ENCODE measurements at regions not wholly inside any gene's neighbourhood (a gene's known extent, or its start where the extent isn't known, plus 50 kb on each side); places are given as distances from the start of the nearest gene placed in this dataset.

- no peaks in the 10 kb centered on the region for H3K27me3 ChIP-seq
- no peaks in the 10 kb centered on the region for H3K36me3 ChIP-seq
- 78% methylated on average over 2 of the region's 2 CpGs for WGBS
- H3K9me3 ChIP-seq, result no peaks in the 10 kb centered on the region
- H3K4me3 ChIP-seq, result no peak overlapping the region
- TF ChIP-seq EP300 (IDR thresholded peaks at IDR 0.05), result no peak
- no peak for TF ChIP-seq POLR2AphosphoS5 (IDR thresholded peaks at IDR 0.05)
- TF ChIP-seq POLR2A (IDR thresholded peaks at IDR 0.05), result no peak
- TF ChIP-seq CTCF (IDR thresholded peaks at IDR 0.05), result no peak
- no peak for DNase-seq (ENCODE audit: low spot score in 2 of 2)
- H3K4me1 ChIP-seq, result peaks cover 14% of the 10 kb centered on the region
- H3K27ac ChIP-seq, result no peak overlapping the region
These were observed 339.9 kb downstream of the ARL4A start for GRCh38 chr7:13027321-13027720.

- 59% methylated on average over 4 of the region's 4 CpGs for WGBS
- H3K4me3 ChIP-seq, result no peak overlapping the region
- peak overlapping the region; percentile 53 for H3K27ac ChIP-seq
- TF ChIP-seq CTCF (IDR thresholded peaks at IDR 0.05), result no peak
- no peak for TF ChIP-seq POLR2A (IDR thresholded peaks at IDR 0.05)
- TF ChIP-seq EP300 (IDR thresholded peaks at IDR 0.05), result no peak
- TF ChIP-seq POLR2AphosphoS5 (IDR thresholded peaks at IDR 0.05), result no peak
- no peaks in the 10 kb centered on the region for H3K27me3 ChIP-seq
- H3K4me1 ChIP-seq, result peaks cover 14% of the 10 kb centered on the region
- H3K36me3 ChIP-seq, result no peaks in the 10 kb centered on the region
- DNase-seq (ENCODE audit: low spot score in 2 of 2), result no peak
- H3K9me3 ChIP-seq, result no peaks in the 10 kb centered on the region
These were observed 340.8 kb downstream of the ARL4A start for GRCh38 chr7:13028036-13028824.

GRCh38 chr7:13028825-13029099 lies 341.3 kb downstream of the ARL4A start:
- no peak overlapping the region for H3K27ac ChIP-seq
- no peaks in the 10 kb centered on the region for H3K36me3 ChIP-seq
- H3K4me3 ChIP-seq, result no peak overlapping the region
- H3K27me3 ChIP-seq, result no peaks in the 10 kb centered on the region
- 47% methylated on average over 2 of the region's 2 CpGs for WGBS
- H3K9me3 ChIP-seq, result no peaks in the 10 kb centered on the region
- H3K4me1 ChIP-seq, result peaks cover 12% of the 10 kb centered on the region
- no peak for DNase-seq (ENCODE audit: low spot score in 2 of 2)
- TF ChIP-seq POLR2AphosphoS5 (IDR thresholded peaks at IDR 0.05) (no peak), EP300 (IDR thresholded peaks at IDR 0.05) (no peak), POLR2A (IDR thresholded peaks at IDR 0.05) (no peak), CTCF (IDR thresholded peaks at IDR 0.05) (no peak)

GRCh38 chr7:13031468-13031867 lies 344.0 kb downstream of the ARL4A start:
- TF ChIP-seq EP300 (IDR thresholded peaks at IDR 0.05), result no peak
- no peak for TF ChIP-seq CTCF (IDR thresholded peaks at IDR 0.05)
- TF ChIP-seq POLR2AphosphoS5 (IDR thresholded peaks at IDR 0.05), result no peak
- no peak for TF ChIP-seq POLR2A (IDR thresholded peaks at IDR 0.05)
- H3K4me1 ChIP-seq, result no peaks in the 10 kb centered on the region
- no peaks in the 10 kb centered on the region for H3K27me3 ChIP-seq
- 43% methylated on average over 3 of the region's 3 CpGs for WGBS
- H3K9me3 ChIP-seq, result no peaks in the 10 kb centered on the region
- H3K4me3 ChIP-seq, result no peak overlapping the region
- no peak for DNase-seq (ENCODE audit: low spot score in 2 of 2)
- no peak overlapping the region for H3K27ac ChIP-seq
- no peaks in the 10 kb centered on the region for H3K36me3 ChIP-seq

- Histone ChIP-seq H3K27me3 (no peaks in the 10 kb centered on the region), H3K36me3 (no peaks in the 10 kb centered on the region), H3K9me3 (no peaks in the 10 kb centered on the region), H3K4me3 (no peak overlapping the region), H3K27ac (no peak overlapping the region), H3K4me1 (no peaks in the 10 kb centered on the region)
- DNase-seq (ENCODE audit: low spot score in 2 of 2), result no peak
- WGBS, result 91% methylated on average over 2 of the region's 2 CpGs
- no peak for TF ChIP-seq POLR2AphosphoS5 (IDR thresholded peaks at IDR 0.05)
- no peak for TF ChIP-seq POLR2A (IDR thresholded peaks at IDR 0.05)
- TF ChIP-seq EP300 (IDR thresholded peaks at IDR 0.05), result no peak
- TF ChIP-seq CTCF (IDR thresholded peaks at IDR 0.05), result no peak
These were observed 344.7 kb downstream of the ARL4A start for GRCh38 chr7:13032084-13032483.

Measured in suprapubic skin (tissue), 4 donors.